ENCODE measurements at regions not wholly inside any gene's neighbourhood (a gene's known extent, or its start where the extent isn't known, plus 50 kb on each side); places are given as distances from the start of the nearest gene placed in this dataset.

- DNase-seq (ENCODE audit: low read depth in 2 of 3, low spot score in 1 of 3), result no peak
Observed at GRCh38 chr13:106139377-106139776, 396.1 kb downstream of the EFNB2 start.

GRCh38 chr13:106138620-106139019 lies 396.8 kb downstream of the EFNB2 start:
- DNase-seq (ENCODE audit: low read depth in 2 of 3, low spot score in 1 of 3), result no peak

- no peak for DNase-seq (ENCODE audit: low read depth in 2 of 3, low spot score in 1 of 3)
Observed at GRCh38 chr13:106133025-106133424, 402.4 kb downstream of the EFNB2 start.

- no peak for DNase-seq (ENCODE audit: low read depth in 2 of 3, low spot score in 1 of 3)
Observed at GRCh38 chr13:106132216-106132615, 403.2 kb downstream of the EFNB2 start.

GRCh38 chr13:106129993-106130392 lies 405.5 kb downstream of the EFNB2 start:
- no peak for DNase-seq (ENCODE audit: low read depth in 2 of 3, low spot score in 1 of 3)

GRCh38 chr13:106129273-106129672 lies 406.2 kb downstream of the EFNB2 start:
- no peak for DNase-seq (ENCODE audit: low read depth in 2 of 3, low spot score in 1 of 3)

GRCh38 chr13:106122234-106122633 lies 413.2 kb downstream of the EFNB2 start:
- DNase-seq (ENCODE audit: low read depth in 2 of 3, low spot score in 1 of 3), result no peak

- DNase-seq (ENCODE audit: low read depth in 2 of 3, low spot score in 1 of 3), result no peak
Observed at GRCh38 chr13:106121173-106121754, 414.2 kb downstream of the EFNB2 start.

- no peak for DNase-seq (ENCODE audit: low read depth in 2 of 3, low spot score in 1 of 3)
Observed at GRCh38 chr13:106118996-106119395, 416.5 kb downstream of the EFNB2 start.

GRCh38 chr13:106118050-106118449 lies 417.4 kb downstream of the EFNB2 start:
- DNase-seq (ENCODE audit: low read depth in 2 of 3, low spot score in 1 of 3), result no peak

- DNase-seq (ENCODE audit: low read depth in 2 of 3, low spot score in 1 of 3), result no peak
Observed at GRCh38 chr13:106117640-106118039, 417.8 kb downstream of the EFNB2 start.

GRCh38 chr13:106117035-106117434 lies 418.4 kb downstream of the EFNB2 start:
- no peak for DNase-seq (ENCODE audit: low read depth in 2 of 3, low spot score in 1 of 3)

- no peak for DNase-seq (ENCODE audit: low read depth in 2 of 3, low spot score in 1 of 3)
Observed at GRCh38 chr13:106115081-106115480, 420.4 kb downstream of the EFNB2 start.

GRCh38 chr13:106113796-106114195 lies 421.7 kb downstream of the EFNB2 start:
- no peak for DNase-seq (ENCODE audit: low read depth in 2 of 3, low spot score in 1 of 3)

GRCh38 chr13:106112191-106112590 lies 423.3 kb downstream of the EFNB2 start:
- DNase-seq (ENCODE audit: low read depth in 2 of 3, low spot score in 1 of 3), result no peak

GRCh38 chr13:106110241-106110855 lies 425.1 kb downstream of the EFNB2 start:
- DNase-seq (ENCODE audit: low read depth in 2 of 3, low spot score in 1 of 3), result no peak

GRCh38 chr13:106109391-106109791 lies 426.1 kb downstream of the EFNB2 start:
- DNase-seq (ENCODE audit: low read depth in 2 of 3, low spot score in 1 of 3), result no peak

GRCh38 chr13:106108346-106108745 lies 427.1 kb downstream of the EFNB2 start:
- no peak for DNase-seq (ENCODE audit: low read depth in 2 of 3, low spot score in 1 of 3)

GRCh38 chr13:106107061-106107460 lies 428.4 kb downstream of the EFNB2 start:
- DNase-seq (ENCODE audit: low read depth in 2 of 3, low spot score in 1 of 3), result no peak

GRCh38 chr13:106105153-106105552 lies 430.3 kb downstream of the EFNB2 start:
- no peak for DNase-seq (ENCODE audit: low read depth in 2 of 3, low spot score in 1 of 3)

- no peak for DNase-seq (ENCODE audit: low read depth in 2 of 3, low spot score in 1 of 3)
Observed at GRCh38 chr13:106104281-106104901, 431.1 kb downstream of the EFNB2 start.

GRCh38 chr13:106103779-106104178 lies 431.7 kb downstream of the EFNB2 start:
- no peak for DNase-seq (ENCODE audit: low read depth in 2 of 3, low spot score in 1 of 3)

GRCh38 chr13:106102786-106103185 lies 432.7 kb downstream of the EFNB2 start:
- DNase-seq (ENCODE audit: low read depth in 2 of 3, low spot score in 1 of 3), result no peak
